ENCODE measurements at regions not wholly inside any gene's neighbourhood (a gene's known extent, or its start where the extent isn't known, plus 50 kb on each side); places are given as distances from the start of the nearest gene placed in this dataset.

- TF ChIP-seq CTCF (IDR thresholded peaks at IDR 0.05 in 4 of 5, conservative IDR thresholded peaks at IDR 0.05 in 1 of 5) (no peak), POLR2A (IDR thresholded peaks at IDR 0.05) (no peak)
These were observed 251.9 kb upstream of the LRRC7 start for GRCh38 chr1:69315823-69316222.

All from gastrocnemius medialis (tissue), 4 donors.